Peyer's patch (tissue), 4 donors: ENCODE measurements at regions not wholly inside any gene's neighbourhood (a gene's known extent, or its start where the extent isn't known, plus 50 kb on each side); places are given as distances from the start of the nearest gene placed in this dataset.

Source experiments
- DNase-seq, 3 donors: peaks; one replicate each; pipeline ENCODE4 v3.0.0-alpha.2; 2017 to 2019
- H3K27ac ChIP-seq, 4 donors: fragments of 200-600 bp; sonication (generic); one replicate each; pipeline ENCODE4 v1.5.1; 2016 to 2019
- H3K27me3 ChIP-seq, 2 donors: fragments of 200-600 bp; sonication (generic); one replicate each; pipeline ENCODE4 v1.5.1; 2019
- H3K36me3 ChIP-seq, 3 donors: fragments of 200-600 bp; sonication (generic); one replicate each; pipeline ENCODE4 v1.5.1; 2016 to 2019
- H3K4me1 ChIP-seq, 4 donors: fragments of 200-600 bp; sonication (generic); one replicate each; pipeline ENCODE4 v1.5.1; 2016 to 2019
- H3K4me3 ChIP-seq, 4 donors: fragments of 200-600 bp; sonication (generic); 1 replicate in 3 of 4; 2 replicates in 1 of 4; pipeline ENCODE4 v1.5.1; 2016 to 2019; ENCODE audit warnings: mild to moderate bottlenecking in 1 of 4
- H3K9me3 ChIP-seq, 4 donors: fragments of 200-600 bp; sonication (generic); one replicate each; pipeline ENCODE4 v1.5.1; 2016 to 2019; ENCODE audit warnings: mild to moderate bottlenecking in 1 of 4
- CTCF ChIP-seq, 6 experiments: fragments of 450-650 bp in 4 of 6; fragments of 200-600 bp in 2 of 6; sonication (generic) in 1 of 6; IDR thresholded peaks; one replicate each; pipeline ENCODE4 v1.5.1; 2017 to 2019; ENCODE audit warnings: antibody characterized with exemption in 6 of 6, mild to moderate bottlenecking in 3 of 6, moderate library complexity in 1 of 6
- POLR2A ChIP-seq, 2 donors: fragments of 450-650 bp; IDR thresholded peaks; one replicate each; pipeline ENCODE4 v1.5.1; 2017; ENCODE audit warnings: antibody characterized with exemption in 2 of 2, mild to moderate bottlenecking in 2 of 2, moderate library complexity in 2 of 2

GRCh38 chr3:66128623-66129022 is 89.9 kb upstream of the MAGI1 start:
- no peak overlapping the region for H3K27ac ChIP-seq
- no peak for DNase-seq
- no peaks in the 10 kb centered on the region for H3K9me3 ChIP-seq
- no peaks in the 10 kb centered on the region for H3K36me3 ChIP-seq
- H3K4me1 ChIP-seq: no peaks in the 10 kb centered on the region
- H3K27me3 ChIP-seq: no peaks in the 10 kb centered on the region
- TF ChIP-seq POLR2A (IDR thresholded peaks at IDR 0.05): no peak
- no peak for TF ChIP-seq CTCF (IDR thresholded peaks at IDR 0.05)
- no peak overlapping the region for H3K4me3 ChIP-seq

GRCh38 chr3:66121318-66121717 is 82.6 kb upstream of the MAGI1 start:
- Histone ChIP-seq H3K4me3 (no peak overlapping the region), H3K27me3 (no peaks in the 10 kb centered on the region), H3K27ac (no peak overlapping the region), H3K4me1 (no peaks in the 10 kb centered on the region), H3K36me3 (no peaks in the 10 kb centered on the region), H3K9me3 (no peaks in the 10 kb centered on the region)
- TF ChIP-seq POLR2A (IDR thresholded peaks at IDR 0.05): no peak
- no peak for TF ChIP-seq CTCF (IDR thresholded peaks at IDR 0.05)
- no peak for DNase-seq

GRCh38 chr3:66115858-66116654 is 77.3 kb upstream of the MAGI1 start:
- DNase-seq: no peak
- H3K4me1 ChIP-seq: no peaks in the 10 kb centered on the region
- H3K27me3 ChIP-seq: no peaks in the 10 kb centered on the region
- no peak overlapping the region for H3K27ac ChIP-seq
- no peaks in the 10 kb centered on the region for H3K36me3 ChIP-seq
- H3K4me3 ChIP-seq: no peak overlapping the region
- TF ChIP-seq CTCF (IDR thresholded peaks at IDR 0.05) (no peak), POLR2A (IDR thresholded peaks at IDR 0.05) (no peak)
- H3K9me3 ChIP-seq: no peaks in the 10 kb centered on the region

- H3K27ac ChIP-seq: no peak overlapping the region
- no peaks in the 10 kb centered on the region for H3K4me1 ChIP-seq
- no peak for DNase-seq
- TF ChIP-seq CTCF (IDR thresholded peaks at IDR 0.05) (no peak), POLR2A (IDR thresholded peaks at IDR 0.05) (no peak)
- no peaks in the 10 kb centered on the region for H3K27me3 ChIP-seq
- no peaks in the 10 kb centered on the region for H3K36me3 ChIP-seq
- no peaks in the 10 kb centered on the region for H3K9me3 ChIP-seq
- H3K4me3 ChIP-seq: no peak overlapping the region
Observed at GRCh38 chr3:66113542-66113941, 74.8 kb upstream of the MAGI1 start.

GRCh38 chr3:66110840-66111239 is 72.1 kb upstream of the MAGI1 start:
- no peaks in the 10 kb centered on the region for H3K4me1 ChIP-seq
- no peaks in the 10 kb centered on the region for H3K36me3 ChIP-seq
- H3K27me3 ChIP-seq: no peaks in the 10 kb centered on the region
- no peaks in the 10 kb centered on the region for H3K9me3 ChIP-seq
- no peak overlapping the region for H3K27ac ChIP-seq
- no peak overlapping the region for H3K4me3 ChIP-seq
- no peak for DNase-seq
- no peak for TF ChIP-seq POLR2A (IDR thresholded peaks at IDR 0.05)
- TF ChIP-seq CTCF (IDR thresholded peaks at IDR 0.05): no peak
